HCT116 (cell line): ENCODE measurements at regions not wholly inside any gene's neighbourhood (a gene's known extent, or its start where the extent isn't known, plus 50 kb on each side); places are given as distances from the start of the nearest gene placed in this dataset.

Experiments
- ATF3 ChIP-seq: IDR thresholded peaks from 2 replicates; pipeline ENCODE4 v1.6.1; 2012
- CBX3 ChIP-seq: IDR thresholded peaks from 2 replicates; pipeline ENCODE4 v1.6.1; 2012; ENCODE audit warnings: low read depth
- CTCF ChIP-seq, 3 experiments: fragments of 200-600 bp in 1 of 3; sonication (generic) in 1 of 3; IDR thresholded peaks in 2 of 3; conservative IDR thresholded peaks in 1 of 3; 2 replicates each; pipeline ENCODE4 v1.5.1; 2012 to 2017; ENCODE audit warnings: low read depth in 2 of 3, low read length in 2 of 3, antibody characterized with exemption in 1 of 3, borderline replicate concordance in 1 of 3, control low read depth in 1 of 3, mild to moderate bottlenecking in 1 of 3, mixed read lengths in 1 of 3, mixed run types in 1 of 3, moderate library complexity in 1 of 3; ENCODE audit not compliant: insufficient read depth in 1 of 3
- EZH2 ChIP-seq: fragments of 200-600 bp; sonication (generic); IDR thresholded peaks from 2 replicates; pipeline ENCODE4 v1.6.1; 2017; ENCODE audit warnings: antibody characterized with exemption, mixed run types
- EZH2phosphoT487 ChIP-seq: fragments of 200-600 bp; IDR thresholded peaks from 2 replicates; pipeline ENCODE4 v1.6.1; 2018; ENCODE audit warnings: antibody characterized with exemption, borderline replicate concordance
- JUND ChIP-seq: IDR thresholded peaks from 2 replicates; pipeline ENCODE4 v1.6.1; 2012
- MAX ChIP-seq: IDR thresholded peaks from 2 replicates; pipeline ENCODE4 v1.6.1; 2012
- POLR2A ChIP-seq: IDR thresholded peaks from 2 replicates; pipeline ENCODE4 v1.7.0; 2011; ENCODE audit warnings: borderline replicate concordance; ENCODE audit not compliant: insufficient read depth, insufficient read length; ENCODE audit errors: extremely low read depth
- POLR2AphosphoS5 ChIP-seq: IDR thresholded peaks from 2 replicates; pipeline ENCODE4 v1.6.1; 2011; ENCODE audit warnings: mild to moderate bottlenecking, low read depth, low read length, moderate library complexity
- RAD21 ChIP-seq: IDR thresholded peaks from 2 replicates; pipeline ENCODE4 v1.6.1; 2012; ENCODE audit warnings: low read depth, mild to moderate bottlenecking
- REST ChIP-seq: IDR thresholded peaks from 2 replicates; pipeline ENCODE4 v1.6.1; 2012; ENCODE audit warnings: low read depth
- TCF7L2 ChIP-seq: IDR thresholded peaks from 2 replicates; pipeline ENCODE4 v1.7.0; 2011; ENCODE audit warnings: borderline replicate concordance, inconsistent platforms; ENCODE audit not compliant: insufficient read depth, insufficient read length; ENCODE audit errors: extremely low read depth
- ZNF274 ChIP-seq: fragments of 200-500 bp; sonication (Bioruptor generic); IDR thresholded peaks from 2 replicates; pipeline ENCODE4 v1.6.1; 2014; ENCODE audit warnings: mild to moderate bottlenecking, low read depth, low read length, inconsistent platforms

DNA sequence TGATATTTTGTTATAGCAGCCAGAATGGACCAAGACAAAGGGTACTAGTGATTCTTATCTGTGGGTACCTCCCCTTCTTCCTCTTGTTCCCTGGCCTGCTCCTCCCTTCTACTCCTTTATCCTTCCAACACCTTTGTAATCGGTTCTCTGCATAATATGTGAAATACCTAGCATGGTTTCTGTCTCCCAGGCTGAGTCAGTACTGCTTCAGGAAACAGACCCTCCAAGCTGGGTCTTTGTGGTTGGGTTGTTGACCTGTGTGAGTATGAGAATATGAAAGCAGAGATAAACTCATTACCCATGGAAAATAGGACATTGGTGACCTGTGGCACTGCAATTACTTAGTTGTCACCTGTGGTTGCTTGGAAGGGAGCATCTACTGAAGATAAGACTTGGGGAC, 69.3 kb upstream of the KLF13 start:
- TF ChIP-seq JUND (no peak), CTCF (IDR thresholded peaks at IDR 0.05 in 2 of 3, conservative IDR thresholded peaks at IDR 0.05 in 1 of 3; ENCODE audit: borderline replicate concordance in 1 of 3, insufficient read depth in 1 of 3, low read depth in 2 of 3, low read length in 2 of 3) (no peak), EZH2 (no peak), POLR2AphosphoS5 (no peak), ZNF274 (no peak), POLR2A (no peak), TCF7L2 (no peak), CBX3 (no peak), MAX (no peak), ATF3 (no peak), REST (no peak), RAD21 (no peak), EZH2phosphoT487 (no peak)
